Activated CD4-positive, alpha-beta T cell treated with anti-CD3 and anti-CD28 coated beads for 36 hours (primary cell): ENCODE measurements at regions not wholly inside any gene's neighbourhood (a gene's known extent, or its start where the extent isn't known, plus 50 kb on each side); places are given as distances from the start of the nearest gene placed in this dataset.
"Not testable (repeated sequence)": the region's sequence is repeated elsewhere in the genome, so short reads cannot be mapped to it uniquely, and the experiment has no call there.

Experiments
- ATAC-seq: fragments of 200-7000 bp; cut with Tn5 transposase; one replicate; pipeline ENCODE4 v1.10.0; 2021; ENCODE audit warnings: mild to moderate bottlenecking, moderate library complexity
- CTCF ChIA-PET: fragments of 350-600 bp; sonication (Branson Sonifier 250); formaldehyde crosslinking; loops from one replicate; lab custom pipeline; 2021; ENCODE audit warnings: antibody characterized with exemption; lab: Charles Lee
- POLR2A ChIA-PET: fragments of 350-600 bp; sonication (Branson Sonifier 250); formaldehyde crosslinking; loops from one replicate; lab custom pipeline; 2021; ENCODE audit warnings: antibody characterized with exemption, inconsistent platforms; lab: Charles Lee
- DNase-seq: peaks from one replicate; pipeline ENCODE4 v3.0.0-alpha.2; 2020
- H3K27ac Mint-ChIP-seq: one replicate; pipeline ENCODE4 v1.8.0; 2021; ENCODE audit warnings: mixed read lengths
- H3K27me3 Mint-ChIP-seq: one replicate; pipeline ENCODE4 v1.8.0; 2021; ENCODE audit warnings: mixed read lengths
- H3K36me3 Mint-ChIP-seq: one replicate; pipeline ENCODE4 v1.8.0; 2021; ENCODE audit warnings: low read depth, mixed read lengths
- H3K4me1 Mint-ChIP-seq: one replicate; pipeline ENCODE4 v1.8.0; 2021; ENCODE audit warnings: mixed read lengths
- H3K4me3 Mint-ChIP-seq: one replicate; pipeline ENCODE4 v1.8.0; 2021; ENCODE audit warnings: mild to moderate bottlenecking, moderate library complexity, mixed read lengths
- H3K9me3 Mint-ChIP-seq: one replicate; pipeline ENCODE4 v1.8.0; 2021; ENCODE audit warnings: low read depth, mixed read lengths
- intact Hi-C, 2 experiments: fragments of 100-400 bp; cut with DNase I in 1 of 2; cut with micrococcal nuclease in 1 of 2; formaldehyde crosslinking; loops; one replicate each; pipeline versions ENCODE4 v1.14.2 to v1.15.1; 2022 to 2024; cut with DNase I, micrococcal nuclease

DNA sequence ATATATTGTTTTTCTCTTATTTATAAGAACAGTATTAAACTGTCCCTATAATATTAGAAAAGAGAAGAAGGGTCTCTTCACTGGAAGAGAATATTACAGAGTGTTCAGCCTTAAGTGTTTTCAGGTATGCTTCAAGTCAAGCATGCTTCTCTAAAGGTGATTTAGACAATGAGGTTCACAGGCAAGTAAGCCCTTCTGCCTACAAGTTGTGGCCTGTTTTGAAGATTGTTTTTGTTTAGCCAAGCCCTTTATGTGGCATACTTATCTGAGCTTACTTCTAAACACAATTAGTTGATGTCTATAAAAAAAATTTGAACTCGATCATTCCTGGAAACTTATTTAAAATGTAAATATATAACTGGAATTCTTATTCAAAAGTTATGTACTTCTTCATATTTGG lies 343.8 kb upstream of the CDH18 start:
- intact Hi-C loops = no loop called here
- no peak for ATAC-seq
- Mint-ChIP-seq H3K27ac (no peak overlapping the region), H3K27me3 (no peaks in the 10 kb centered on the region), H3K4me3 (no peak overlapping the region), H3K9me3 (peaks cover 17% of the 10 kb centered on the region), H3K4me1 (no peaks in the 10 kb centered on the region), H3K36me3 (no peaks in the 10 kb centered on the region)
- no peak for DNase-seq
- CTCF ChIA-PET = no interaction called here
- POLR2A ChIA-PET = no interaction called here

DNA sequence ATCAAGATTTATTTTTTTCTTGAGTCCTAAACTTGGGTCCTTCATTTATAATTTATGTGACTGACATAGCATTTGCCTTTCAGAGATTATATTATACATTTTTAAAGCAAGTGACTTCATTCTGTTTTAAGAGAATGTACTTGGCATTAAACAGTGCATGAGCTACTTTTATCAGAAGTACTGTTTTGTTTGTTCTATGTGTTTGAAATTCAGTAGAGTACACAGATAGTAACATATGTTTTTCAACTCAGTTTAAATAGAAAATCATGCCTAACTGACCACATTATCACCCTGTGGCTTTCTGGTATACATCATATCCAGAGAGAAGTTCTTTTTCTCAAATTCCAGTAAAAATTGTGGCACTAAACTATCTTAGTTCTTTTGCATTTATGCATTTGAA lies 335.3 kb upstream of the CDH18 start:
- ChIA-PET CTCF (no interaction called here), POLR2A (no interaction called here)
- H3K9me3 Mint-ChIP-seq = peaks cover 17% of the 10 kb centered on the region
- DNase-seq (no peak), ATAC-seq (no peak)
- intact Hi-C loops = no loop called here
- H3K27me3 Mint-ChIP-seq = no peaks in the 10 kb centered on the region
- no peak overlapping the region for H3K4me3 Mint-ChIP-seq
- H3K27ac Mint-ChIP-seq = no peak overlapping the region
- H3K4me1 Mint-ChIP-seq = no peaks in the 10 kb centered on the region
- H3K36me3 Mint-ChIP-seq = no peaks in the 10 kb centered on the region

DNA sequence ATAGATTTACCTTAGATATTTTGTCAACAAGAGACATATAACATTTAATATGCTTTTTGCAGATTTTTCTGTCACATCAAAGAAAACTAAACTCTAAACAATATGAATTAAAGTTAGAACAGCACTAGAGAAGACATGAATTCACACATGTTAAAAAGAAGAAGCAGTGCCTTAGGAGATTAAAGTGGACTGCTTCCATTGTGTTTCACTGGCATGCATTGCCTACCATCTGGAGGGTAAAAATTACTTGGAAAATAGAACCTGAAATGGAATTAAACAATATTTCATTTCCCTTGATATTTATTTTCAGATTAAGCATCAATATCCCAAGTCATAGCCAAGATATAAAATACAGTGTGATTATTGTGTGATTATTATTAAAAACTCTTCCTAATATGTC lies 319.4 kb upstream of the CDH18 start:
- Mint-ChIP-seq H3K27ac (no peak overlapping the region), H3K27me3 (no peaks in the 10 kb centered on the region), H3K36me3 (no peaks in the 10 kb centered on the region), H3K4me3 (no peak overlapping the region), H3K4me1 (no peaks in the 10 kb centered on the region), H3K9me3 (peaks cover 19% of the 10 kb centered on the region)
- ChIA-PET CTCF (no interaction called here), POLR2A (no interaction called here)
- no peak for DNase-seq
- ATAC-seq = no peak
- intact Hi-C loops = no loop called here

DNA sequence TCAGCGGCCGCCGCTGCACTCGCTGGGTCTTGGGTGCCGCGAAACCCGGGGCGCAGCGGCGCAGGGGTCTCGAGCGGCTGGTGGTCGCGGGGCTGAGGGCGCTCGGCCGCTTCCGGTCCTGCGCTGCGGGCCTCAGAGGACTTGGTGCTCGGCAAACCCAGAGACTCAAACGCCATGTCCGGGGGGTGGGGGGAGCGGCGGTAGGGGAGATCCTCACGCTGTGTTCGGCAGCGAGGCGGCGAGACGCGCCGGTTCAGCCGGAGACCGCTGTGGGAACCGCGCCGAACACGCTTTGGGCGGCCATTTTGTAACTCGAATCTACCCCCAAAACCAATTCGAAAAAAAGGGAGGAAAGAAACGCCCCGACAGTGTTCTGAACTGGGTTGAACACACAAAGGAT lies 317.5 kb upstream of the CDH18 start:
- no peak for ATAC-seq
- peaks cover 19% of the 10 kb centered on the region for H3K9me3 Mint-ChIP-seq

DNA sequence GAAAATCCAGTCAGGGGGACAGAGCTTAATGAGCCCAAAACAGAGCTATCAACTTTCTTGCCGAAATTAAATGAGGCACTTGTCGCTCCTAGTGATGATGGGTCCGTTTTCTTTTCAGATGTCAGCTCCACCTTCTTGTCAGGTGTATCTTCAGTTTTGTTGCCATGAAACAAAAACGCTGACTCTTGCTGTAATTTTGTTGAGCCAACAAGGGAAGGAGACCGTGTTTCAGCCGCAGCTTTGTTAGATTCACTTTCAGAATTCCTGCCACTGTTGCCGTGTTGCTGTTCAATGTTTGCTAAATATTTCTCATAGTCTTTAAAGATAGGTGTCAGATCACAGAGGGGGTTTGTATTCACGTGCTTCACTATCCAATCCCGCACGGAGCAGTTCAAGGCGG lies 316.6 kb upstream of the CDH18 start:
- H3K27me3 Mint-ChIP-seq, DNase-seq, CTCF ChIA-PET, H3K27ac Mint-ChIP-seq, intact Hi-C loops, H3K4me1 Mint-ChIP-seq, POLR2A ChIA-PET, ATAC-seq, H3K4me3 Mint-ChIP-seq, H3K36me3 Mint-ChIP-seq: not testable (repeated sequence)
- H3K9me3 Mint-ChIP-seq = peaks cover 19% of the 10 kb centered on the region

More for the DNA sequence above, 317.5 kb upstream of the CDH18 start:
- ChIA-PET CTCF (no interaction called here), POLR2A (no interaction called here)
- no peaks in the 10 kb centered on the region for H3K4me1 Mint-ChIP-seq
- H3K27me3 Mint-ChIP-seq = no peaks in the 10 kb centered on the region
- intact Hi-C loops = no loop called here
- H3K4me3 Mint-ChIP-seq = no peak overlapping the region
- no peaks in the 10 kb centered on the region for H3K36me3 Mint-ChIP-seq
- DNase-seq = no peak
- no peak overlapping the region for H3K27ac Mint-ChIP-seq

DNA sequence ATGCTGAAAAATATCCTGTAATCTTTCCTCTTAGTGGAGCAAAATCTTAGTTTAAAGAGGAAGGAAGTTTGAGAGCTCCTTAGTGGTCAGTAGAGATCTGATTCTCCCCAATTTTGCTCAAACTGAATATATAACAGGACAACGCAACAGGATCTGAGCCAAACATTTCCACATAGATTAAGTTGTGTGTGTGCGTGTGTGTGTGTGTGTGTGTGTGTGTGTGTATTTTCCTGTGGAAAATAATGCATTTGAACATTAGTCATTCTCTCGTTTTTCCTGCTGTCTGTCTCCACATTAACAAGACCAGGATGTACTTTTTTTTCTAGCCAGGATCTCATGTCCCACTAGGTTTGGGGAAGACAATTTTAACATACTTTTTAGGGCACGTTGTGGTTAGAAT lies 312.1 kb upstream of the CDH18 start:
- no peak overlapping the region for H3K27ac Mint-ChIP-seq
- ATAC-seq = no peak
- intact Hi-C loops = no loop called here
- ChIA-PET POLR2A (no interaction called here), CTCF (no interaction called here)
- no peak for DNase-seq
- H3K9me3 Mint-ChIP-seq = peaks cover 21% of the 10 kb centered on the region
- no peaks in the 10 kb centered on the region for H3K36me3 Mint-ChIP-seq
- no peak overlapping the region for H3K4me3 Mint-ChIP-seq
- no peaks in the 10 kb centered on the region for H3K4me1 Mint-ChIP-seq
- H3K27me3 Mint-ChIP-seq = no peaks in the 10 kb centered on the region

DNA sequence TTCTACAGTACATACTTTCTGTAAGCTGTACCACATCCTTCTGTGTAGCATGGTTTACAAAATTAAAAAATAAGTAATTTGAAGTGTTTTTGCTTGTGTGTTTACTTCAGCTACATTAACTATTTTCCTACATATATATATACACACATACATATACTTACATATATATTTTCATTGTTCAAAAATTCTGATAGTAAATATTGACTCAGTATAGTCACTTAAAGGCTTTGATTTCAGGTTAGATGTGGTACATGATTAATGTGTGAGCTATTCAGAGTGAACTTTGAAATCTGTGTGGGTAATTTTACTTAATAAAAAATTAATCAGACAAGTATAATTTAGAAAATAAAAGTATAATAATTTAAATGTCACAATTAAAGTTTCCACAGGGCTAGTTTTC lies 306.7 kb upstream of the CDH18 start:
- intact Hi-C loops = no loop called here
- DNase-seq = no peak
- no peaks in the 10 kb centered on the region for H3K36me3 Mint-ChIP-seq
- H3K27ac Mint-ChIP-seq = no peak overlapping the region
- ChIA-PET CTCF (no interaction called here), POLR2A (no interaction called here)
- no peaks in the 10 kb centered on the region for H3K4me1 Mint-ChIP-seq
- H3K9me3 Mint-ChIP-seq = peaks cover 6% of the 10 kb centered on the region
- no peak overlapping the region for H3K4me3 Mint-ChIP-seq
- H3K27me3 Mint-ChIP-seq = no peaks in the 10 kb centered on the region
- ATAC-seq = no peak

DNA sequence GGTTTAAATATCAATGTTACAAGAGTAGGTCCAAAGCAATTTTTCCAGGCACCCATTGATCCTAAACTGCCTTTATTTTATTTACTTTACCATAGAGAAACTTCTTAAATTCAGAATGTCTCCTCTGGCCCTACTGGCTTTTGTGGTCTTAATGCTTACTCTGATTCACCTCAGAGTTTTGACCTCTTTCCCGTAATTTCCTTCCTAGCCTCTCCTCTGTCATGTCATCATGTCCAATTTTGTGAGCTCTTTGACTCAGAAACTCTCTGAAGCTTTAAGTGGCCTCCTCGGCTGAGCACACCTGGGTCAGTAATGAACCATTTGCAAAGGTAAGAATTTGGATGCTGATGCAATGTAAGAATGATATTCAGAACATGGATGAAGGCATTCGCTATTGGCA lies 303.8 kb upstream of the CDH18 start:
- no peak overlapping the region for H3K27ac Mint-ChIP-seq
- H3K27me3 Mint-ChIP-seq = no peaks in the 10 kb centered on the region
- H3K4me1 Mint-ChIP-seq = no peaks in the 10 kb centered on the region
- H3K36me3 Mint-ChIP-seq = no peaks in the 10 kb centered on the region
- DNase-seq (no peak), ATAC-seq (no peak)
- no peak overlapping the region for H3K4me3 Mint-ChIP-seq
- POLR2A ChIA-PET = no interaction called here
- intact Hi-C loops = no loop called here
- no peaks in the 10 kb centered on the region for H3K9me3 Mint-ChIP-seq
- CTCF ChIA-PET = no interaction called here

DNA sequence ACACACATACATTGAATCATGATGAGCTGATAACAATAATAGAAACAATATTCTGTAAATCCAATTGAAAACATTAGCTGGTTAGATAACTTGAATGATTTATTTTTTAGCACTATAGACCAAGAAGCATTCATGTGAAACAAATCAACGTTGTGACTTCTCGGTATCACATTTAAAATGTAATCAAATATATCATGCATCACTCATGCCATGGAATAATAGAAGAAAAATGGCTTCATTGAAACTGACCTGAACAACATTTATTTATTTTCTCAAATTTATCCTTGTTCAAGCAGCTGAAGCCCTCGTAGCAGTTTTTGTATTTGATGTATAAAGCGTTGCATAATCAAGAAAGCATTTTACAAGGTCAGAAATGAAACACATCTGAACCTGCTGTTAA lies 299.6 kb upstream of the CDH18 start:
- POLR2A ChIA-PET = no interaction called here
- Mint-ChIP-seq H3K27me3 (no peaks in the 10 kb centered on the region), H3K4me3 (no peak overlapping the region), H3K27ac (no peak overlapping the region), H3K36me3 (no peaks in the 10 kb centered on the region), H3K4me1 (no peaks in the 10 kb centered on the region), H3K9me3 (peaks cover 2% of the 10 kb centered on the region)
- ATAC-seq (no peak), DNase-seq (no peak)
- intact Hi-C loops = no loop called here
- CTCF ChIA-PET = no interaction called here

DNA sequence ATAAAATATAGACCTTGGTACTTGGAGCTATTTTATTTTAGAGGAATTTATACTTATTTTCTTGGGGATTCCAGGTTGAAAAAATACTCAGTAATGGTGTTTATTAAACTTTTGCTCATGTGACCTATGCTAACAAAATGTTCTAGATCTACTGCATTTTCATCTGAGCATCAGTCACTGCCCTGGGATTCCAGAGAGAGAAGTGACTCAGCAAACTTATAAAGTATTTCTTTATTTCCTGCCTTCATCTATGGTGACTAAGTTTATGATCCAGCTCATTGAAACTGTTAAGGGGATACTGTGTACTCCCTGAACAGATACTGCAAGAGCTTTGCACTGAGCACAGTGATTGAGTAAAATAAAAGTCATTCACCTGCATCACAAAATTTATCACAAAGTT lies 298.5 kb upstream of the CDH18 start:
- intact Hi-C loops = no loop called here
- ChIA-PET POLR2A (no interaction called here), CTCF (no interaction called here)
- H3K36me3 Mint-ChIP-seq = no peaks in the 10 kb centered on the region
- no peak overlapping the region for H3K27ac Mint-ChIP-seq
- DNase-seq = no peak
- H3K4me3 Mint-ChIP-seq = no peak overlapping the region
- no peak for ATAC-seq
- peaks cover 2% of the 10 kb centered on the region for H3K9me3 Mint-ChIP-seq
- H3K4me1 Mint-ChIP-seq = no peaks in the 10 kb centered on the region
- H3K27me3 Mint-ChIP-seq = no peaks in the 10 kb centered on the region

DNA sequence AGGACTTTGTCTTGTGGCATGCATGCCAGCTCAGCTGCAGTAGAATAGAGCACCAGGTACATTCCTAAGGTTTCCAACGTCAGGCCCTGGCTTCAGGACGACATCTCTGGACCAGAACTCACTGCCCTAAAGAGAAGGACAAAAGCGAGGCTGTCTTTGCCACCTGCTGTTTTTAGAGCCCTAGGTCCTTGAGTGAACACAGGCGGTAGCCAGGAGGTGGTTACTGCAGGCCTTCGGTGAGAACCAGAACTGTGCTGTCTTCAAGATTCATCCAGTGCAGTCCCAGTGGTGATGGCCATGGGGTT lies 288.9 kb upstream of the CDH18 start:
- no peaks in the 10 kb centered on the region for H3K4me1 Mint-ChIP-seq
- ChIA-PET POLR2A (no interaction called here), CTCF (no interaction called here)
- H3K4me3 Mint-ChIP-seq = no peak overlapping the region
- intact Hi-C loops = no loop called here
- H3K9me3 Mint-ChIP-seq = peaks cover 10% of the 10 kb centered on the region
- ATAC-seq (no peak), DNase-seq (no peak)
- H3K27ac Mint-ChIP-seq = no peak overlapping the region
- H3K36me3 Mint-ChIP-seq = no peaks in the 10 kb centered on the region
- no peaks in the 10 kb centered on the region for H3K27me3 Mint-ChIP-seq

DNA sequence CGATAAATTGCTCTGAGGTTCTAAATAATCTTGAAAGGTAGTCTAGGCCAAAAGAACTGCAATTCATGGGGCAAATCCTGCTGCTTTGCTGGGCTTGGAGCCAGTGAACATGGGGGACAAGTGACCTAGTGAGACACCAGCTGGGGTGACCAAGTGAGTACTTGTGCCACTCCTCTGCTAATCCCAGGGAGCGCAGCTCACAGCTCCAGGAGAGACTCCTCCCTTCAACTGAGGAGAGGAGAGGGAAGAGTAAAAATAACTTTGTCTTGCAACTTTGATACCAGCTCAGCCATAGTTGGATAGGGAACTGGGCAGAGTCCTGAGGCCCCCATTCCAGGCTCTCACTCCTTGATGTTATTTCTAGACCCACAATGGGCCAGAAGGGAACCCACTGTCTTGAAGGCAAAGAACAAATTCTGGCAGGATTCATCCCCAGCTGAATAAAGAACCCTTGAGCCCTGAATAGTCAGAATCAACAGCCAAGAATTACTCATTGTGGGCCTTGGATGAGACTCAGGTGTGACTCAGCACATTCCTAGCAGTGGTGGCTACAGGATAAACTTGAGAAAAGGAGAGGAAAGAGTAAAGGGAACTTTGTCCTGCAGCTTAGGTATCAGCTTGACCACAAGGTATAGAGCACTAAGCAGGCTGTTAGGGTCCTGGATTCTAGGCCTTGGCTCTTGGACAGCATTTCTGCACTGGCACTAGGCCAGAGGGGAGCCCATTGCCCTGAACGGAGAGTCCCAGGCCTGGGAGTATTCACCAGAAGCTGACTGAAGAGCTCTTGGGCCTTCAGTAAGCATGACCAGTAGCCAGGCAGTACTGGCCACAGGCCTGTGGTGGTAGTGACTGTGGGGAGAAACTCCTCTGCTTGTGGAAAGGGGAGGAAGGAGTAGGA lies 288.3 kb upstream of the CDH18 start:
- Mint-ChIP-seq H3K4me1 (no peaks in the 10 kb centered on the region), H3K4me3 (no peak overlapping the region), H3K27me3 (no peaks in the 10 kb centered on the region), H3K9me3 (peaks cover 10% of the 10 kb centered on the region), H3K27ac (no peak overlapping the region), H3K36me3 (no peaks in the 10 kb centered on the region)
- POLR2A ChIA-PET = no interaction called here
- intact Hi-C loops = no loop called here
- no peak for ATAC-seq
- DNase-seq = no peak
- CTCF ChIA-PET = no interaction called here
